C4-2B (cell line): ENCODE measurements at regions not wholly inside any gene's neighbourhood (a gene's known extent, or its start where the extent isn't known, plus 50 kb on each side); places are given as distances from the start of the nearest gene placed in this dataset.

Source experiments
- CTCF ChIP-seq: fragments of 450-650 bp; conservative IDR thresholded peaks from 2 replicates; pipeline ENCODE4 v1.5.1; 2017; ENCODE audit warnings: mild to moderate bottlenecking
- ZFX ChIP-seq: fragments of 450-650 bp; IDR thresholded peaks from 2 replicates; pipeline ENCODE4 v1.6.1; 2017

GRCh38 chr10:7102557-7103349 is 308.1 kb downstream of the SFMBT2 start:
- TF ChIP-seq CTCF, result no peak
- no peak for TF ChIP-seq ZFX
